DMS153 (cell line): ENCODE measurements at regions not wholly inside any gene's neighbourhood (a gene's known extent, or its start where the extent isn't known, plus 50 kb on each side); places are given as distances from the start of the nearest gene placed in this dataset.
"Not testable (repeated sequence)": the region's sequence is repeated elsewhere in the genome, so short reads cannot be mapped to it uniquely, and the experiment has no call there.

Source experiments
- DNase-seq: peaks from one replicate; lab custom pipeline; 2025; lab: John Stamatoyannopoulos, UW

DNA sequence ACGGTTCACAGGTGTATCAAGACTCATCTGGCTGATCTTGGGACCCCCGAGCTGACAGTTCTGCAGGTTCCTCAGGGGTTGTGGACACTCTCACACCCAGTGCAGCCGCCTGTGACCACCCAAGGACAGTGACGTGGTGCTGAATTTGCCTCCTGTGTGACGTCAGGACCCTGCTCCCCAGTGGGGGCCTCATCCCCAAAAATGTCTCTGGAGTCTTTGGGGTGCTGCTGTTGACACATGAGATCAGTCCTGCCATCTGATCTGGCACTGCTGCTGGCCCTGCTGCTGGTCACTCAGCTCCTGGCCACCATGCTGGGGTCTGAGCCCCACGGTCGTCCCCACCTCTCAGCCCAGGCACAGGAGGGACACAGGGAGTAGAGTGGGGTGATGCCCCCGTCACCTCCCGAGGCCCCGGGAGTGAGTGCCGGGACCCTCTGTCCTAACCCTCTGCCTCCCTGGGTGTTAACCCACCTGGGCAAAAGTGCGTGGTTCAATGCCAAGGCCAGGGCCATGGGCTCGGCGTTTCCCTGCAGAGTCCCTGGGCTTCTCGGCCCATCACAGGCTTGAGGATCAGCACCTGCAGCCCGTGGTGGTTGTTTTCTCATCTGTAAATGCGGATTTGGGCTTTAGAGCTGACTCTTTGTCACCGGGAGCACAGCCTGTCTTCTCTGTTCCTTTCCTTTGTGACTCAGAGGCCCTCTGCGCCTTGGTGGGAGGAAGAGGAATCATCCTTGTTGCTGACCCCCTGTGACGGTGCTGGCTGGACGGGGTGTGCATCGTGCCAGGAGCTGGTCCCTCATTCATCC, 366.0 kb upstream of the SFSWAP start:
- not testable (repeated sequence) for DNase-seq

DNA sequence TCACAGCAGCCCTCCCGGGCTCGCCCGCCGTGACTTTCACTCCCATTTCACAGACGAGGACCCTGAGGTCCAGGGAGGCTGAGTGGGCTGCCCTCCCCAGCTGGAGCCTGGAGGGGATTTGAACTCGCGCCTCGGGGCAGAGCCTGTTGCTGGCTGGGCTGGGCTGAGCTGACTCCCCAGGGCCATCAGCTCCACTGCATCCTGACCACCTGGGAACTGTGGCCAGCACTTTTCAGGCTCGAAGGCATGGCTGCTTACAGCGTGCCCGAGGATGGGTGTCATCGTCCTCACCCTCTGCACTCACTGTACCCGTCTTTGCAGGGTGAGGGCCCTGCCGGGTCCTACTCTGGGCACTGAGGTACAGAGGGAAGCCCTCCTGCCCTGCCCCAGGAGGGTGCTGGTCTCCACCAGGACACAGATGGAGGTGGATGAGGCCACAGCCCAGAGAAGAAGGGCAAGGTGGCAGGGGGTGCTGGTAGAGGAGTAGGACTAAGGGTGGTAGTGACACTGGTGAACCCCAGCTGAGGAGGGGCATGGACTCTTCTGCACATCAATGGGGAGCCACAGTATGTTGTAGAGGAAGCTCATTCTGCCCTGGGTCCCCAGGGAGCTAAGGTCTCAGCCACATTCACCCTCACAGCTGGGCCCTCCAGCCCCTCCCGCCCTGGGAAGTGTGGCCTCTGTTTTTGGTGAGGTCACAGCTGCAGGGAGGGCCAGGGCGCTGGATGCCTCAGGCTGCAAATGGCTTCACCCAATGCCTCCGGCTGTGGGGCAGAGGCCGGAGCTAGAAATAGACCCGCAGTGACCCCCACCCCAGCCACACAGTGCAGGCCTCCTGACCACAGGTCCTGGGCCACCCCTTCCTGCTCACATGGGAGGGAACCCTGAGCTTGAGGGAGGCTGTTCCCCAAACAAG, 365.1 kb upstream of the SFSWAP start:
- no peak for DNase-seq

DNA sequence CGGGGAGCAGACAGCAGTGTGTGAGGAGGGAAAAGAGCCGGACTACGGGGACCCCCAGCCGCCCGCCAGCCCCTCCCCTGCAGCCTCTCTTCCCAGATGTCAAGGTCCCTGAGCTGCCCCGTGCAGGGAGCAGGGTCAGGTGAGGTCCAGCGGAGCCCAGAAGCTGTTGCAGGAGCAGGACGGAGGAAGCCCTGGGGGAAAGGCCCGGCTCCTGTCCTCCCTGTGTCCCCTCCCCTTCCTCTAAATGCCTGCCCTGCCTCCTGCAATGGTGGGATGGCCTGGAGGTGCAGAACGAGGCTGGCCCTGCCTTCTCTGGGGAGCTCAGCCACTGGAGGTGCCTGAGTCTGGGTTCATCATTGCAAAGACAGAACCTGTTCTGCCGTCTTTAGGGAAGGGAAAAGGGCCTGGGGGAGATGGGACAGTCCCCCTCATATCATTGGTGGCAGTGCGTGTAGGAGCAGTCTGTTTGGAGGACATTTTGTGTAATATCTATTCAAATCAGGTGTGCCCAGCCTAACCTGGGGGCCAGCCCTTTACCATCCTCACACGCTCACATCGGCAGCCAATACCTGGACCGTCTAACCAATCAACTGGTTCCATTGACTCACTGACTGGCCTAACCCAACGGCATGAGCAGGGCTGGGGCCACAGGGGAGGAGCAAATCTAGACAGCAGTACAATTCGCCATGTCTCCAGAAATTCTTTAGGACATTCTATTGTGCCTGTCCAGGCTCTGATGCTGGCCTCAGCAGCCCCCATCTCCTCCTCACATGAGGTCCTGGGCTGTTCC, 364.1 kb upstream of the SFSWAP start:
- no peak for DNase-seq

DNA sequence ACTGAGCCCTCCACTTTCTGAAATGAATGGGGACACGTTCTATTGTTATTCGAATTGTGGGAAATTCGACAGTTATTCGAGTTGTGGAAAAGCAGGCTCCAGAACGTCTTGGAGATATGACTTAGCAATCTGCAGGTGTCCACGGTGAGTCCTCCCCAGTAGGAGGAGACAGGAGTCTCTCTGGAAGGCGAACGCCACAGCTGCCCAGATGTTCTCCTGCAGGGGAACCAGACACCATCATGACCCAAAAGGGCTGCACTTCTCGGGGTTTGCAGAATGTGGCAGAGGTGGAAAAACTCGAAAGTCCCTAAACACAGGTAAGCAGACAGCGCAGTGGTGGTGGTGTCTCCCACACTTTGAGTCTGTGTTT, 363.6 kb upstream of the SFSWAP start:
- DNase-seq, result no peak

DNA sequence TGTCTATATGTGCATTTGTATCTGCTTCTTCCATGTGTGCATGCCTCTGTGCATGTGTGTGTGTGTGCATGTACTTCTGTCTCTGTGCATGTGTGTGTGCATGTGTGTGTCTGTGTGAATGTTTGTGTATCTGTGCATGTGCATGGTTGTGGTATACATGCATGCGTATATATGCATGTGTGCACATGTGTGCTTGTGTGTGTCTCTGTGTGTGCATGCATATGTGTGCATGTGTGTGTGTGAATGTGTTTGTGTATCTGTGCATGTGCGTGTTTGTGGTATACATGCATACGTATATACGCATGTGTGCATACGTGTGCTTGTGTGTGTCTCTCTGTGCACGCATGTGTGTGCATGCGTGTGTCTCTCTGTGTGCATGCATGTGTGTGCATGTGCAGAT, 363.2 kb upstream of the SFSWAP start:
- DNase-seq, result no peak

DNA sequence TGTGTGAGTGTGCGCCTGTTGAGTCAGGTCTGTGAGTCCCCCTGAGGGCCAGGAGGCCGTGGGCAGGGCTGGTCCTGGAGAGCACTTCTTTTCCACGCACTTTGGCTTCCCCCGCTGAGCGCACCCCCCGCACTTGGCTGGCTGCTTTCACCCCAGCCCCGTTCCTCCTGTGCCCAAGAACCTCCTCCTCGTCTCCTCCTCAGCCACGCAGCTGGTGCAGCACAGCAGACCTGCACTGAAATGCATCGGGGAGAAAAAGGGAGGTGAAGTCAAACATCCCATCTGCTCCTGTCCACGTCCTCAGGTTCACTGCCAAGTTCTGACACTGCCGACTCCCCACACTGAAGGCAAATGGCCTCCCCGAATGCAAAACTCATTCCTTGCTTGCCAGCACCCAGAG, 362.7 kb upstream of the SFSWAP start:
- DNase-seq, result no peak

DNA sequence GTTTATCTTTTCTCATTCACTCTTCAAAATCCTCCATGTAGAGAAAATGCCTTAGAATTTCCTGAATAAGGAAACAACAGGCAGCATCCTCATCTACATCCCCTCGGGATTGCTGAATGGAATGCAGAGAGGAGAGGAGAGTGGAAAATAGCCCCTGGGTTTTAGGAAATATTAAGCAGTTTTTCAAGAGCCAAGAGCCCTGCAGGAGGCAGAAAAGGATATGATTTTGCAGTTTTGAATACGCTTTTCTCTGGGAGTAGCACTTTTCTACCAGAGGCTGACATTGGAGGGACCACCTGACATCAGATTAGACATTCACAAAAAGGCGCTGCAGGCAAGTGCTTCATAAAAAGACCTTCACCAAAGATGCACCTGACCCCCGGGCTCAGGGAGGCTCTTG, 362.2 kb upstream of the SFSWAP start:
- no peak for DNase-seq

DNA sequence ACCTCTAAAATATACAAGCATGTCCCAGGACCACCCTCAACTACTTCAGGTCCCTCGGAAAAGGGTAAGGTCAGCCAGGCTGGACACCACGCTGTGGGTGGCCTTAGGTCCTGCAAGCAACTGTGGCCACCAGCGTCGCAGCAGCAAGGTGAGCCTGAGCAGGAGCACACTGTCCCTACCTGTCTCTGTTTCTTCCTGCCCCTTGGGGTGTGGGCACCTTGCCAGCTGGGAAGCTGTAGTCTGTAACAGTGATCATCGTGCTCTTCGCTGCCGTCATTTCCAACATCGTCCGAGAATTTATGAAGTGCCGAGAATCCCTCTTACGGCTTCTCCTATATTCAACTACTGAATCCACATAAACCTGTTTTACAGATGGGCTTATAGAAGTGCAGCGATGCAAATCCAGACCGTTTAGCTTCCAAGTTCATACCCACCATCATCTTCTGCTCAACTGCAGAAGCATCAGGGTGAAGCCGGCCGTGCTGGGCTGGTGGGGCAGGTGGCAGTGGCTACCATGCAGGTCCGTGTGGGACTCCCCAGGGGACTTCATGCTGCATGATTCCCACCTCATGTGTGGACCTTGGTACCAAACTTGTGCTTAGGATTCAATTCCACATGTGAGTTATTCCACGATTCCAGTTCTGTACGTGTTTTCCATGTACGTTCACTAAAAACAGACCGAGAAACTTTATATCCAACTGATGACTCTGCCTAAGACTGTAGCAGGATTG, 361.3 kb upstream of the SFSWAP start:
- DNase-seq, result no peak

DNA sequence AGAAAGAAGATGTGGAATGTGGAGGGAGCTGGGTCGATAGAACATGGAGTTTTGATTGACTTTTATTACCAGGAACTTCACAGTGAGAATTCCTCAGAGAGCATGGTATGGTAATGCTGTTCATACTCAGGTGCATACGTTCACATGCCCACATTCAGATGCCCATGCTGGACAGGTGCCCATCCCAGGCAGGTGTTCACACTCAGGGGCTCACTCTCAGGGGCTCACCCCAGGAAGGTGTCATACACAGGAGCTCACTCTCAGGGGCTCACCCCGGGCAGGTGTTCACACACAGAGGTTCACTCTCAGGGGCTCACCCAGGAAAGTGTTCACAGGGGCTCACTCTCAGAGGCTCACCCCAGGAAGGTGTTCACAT, 360.0 kb upstream of the SFSWAP start:
- no peak for DNase-seq

DNA sequence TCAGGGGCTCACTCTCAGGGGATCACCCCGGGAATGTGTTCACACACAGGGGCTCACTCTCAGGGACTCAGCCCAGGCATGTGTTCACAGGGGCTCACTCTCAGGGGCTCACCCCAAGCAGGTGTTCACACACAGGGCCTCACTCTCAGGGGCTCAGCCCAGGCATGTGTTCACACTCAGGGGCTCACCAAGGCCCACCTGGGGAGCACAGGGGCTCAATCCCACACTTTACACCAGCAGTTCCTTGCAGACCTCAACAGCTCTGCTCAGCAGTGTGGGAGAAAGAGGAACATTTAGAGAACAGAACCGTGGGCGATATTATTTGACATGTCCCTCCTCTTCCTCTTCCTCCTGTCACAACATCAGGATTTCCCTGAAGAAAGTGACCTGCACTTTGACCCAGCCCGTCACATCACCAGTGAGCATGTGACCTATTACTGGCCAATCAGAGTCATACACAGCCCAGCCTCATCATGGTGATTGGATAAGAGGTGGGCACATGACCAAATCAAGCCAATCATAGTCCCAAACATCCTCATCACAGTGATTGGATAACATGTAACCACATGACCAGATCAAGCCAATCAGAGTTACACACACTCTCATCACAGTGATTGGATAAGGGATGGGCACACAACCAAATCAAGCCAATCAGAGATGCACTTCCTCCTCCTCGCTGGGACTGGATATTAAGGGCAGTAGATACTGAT, 359.4 kb upstream of the SFSWAP start:
- DNase-seq, result no peak

DNA sequence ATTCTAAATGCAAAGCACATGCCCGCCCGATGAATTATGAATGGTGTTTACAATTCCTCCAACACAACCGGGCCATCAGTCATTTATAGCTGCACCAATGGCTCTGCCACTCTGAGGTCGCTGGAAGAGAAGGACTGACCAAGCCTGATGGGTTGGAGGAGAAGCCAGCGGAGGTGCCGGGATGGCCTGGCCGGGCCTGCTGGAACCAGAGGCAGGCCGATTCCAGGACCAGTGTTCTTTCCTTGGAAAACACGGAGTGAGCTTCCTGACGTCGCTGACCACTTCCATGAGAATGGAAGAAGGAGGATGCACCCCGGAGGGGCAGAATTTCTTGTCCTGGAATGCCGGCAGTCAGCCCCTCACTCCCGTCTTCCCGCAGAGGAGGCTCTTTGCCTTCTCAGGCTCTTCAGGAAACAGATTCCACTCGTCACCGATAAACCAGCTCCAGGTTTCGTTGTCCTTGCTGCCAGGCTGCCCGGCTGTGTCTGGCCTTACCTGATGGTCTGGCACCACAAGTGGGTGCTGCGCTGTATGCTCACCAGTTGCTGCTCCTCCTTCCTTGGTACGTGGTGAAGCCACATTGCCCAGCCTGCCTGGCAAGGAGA, 358.5 kb upstream of the SFSWAP start:
- no peak for DNase-seq

DNA sequence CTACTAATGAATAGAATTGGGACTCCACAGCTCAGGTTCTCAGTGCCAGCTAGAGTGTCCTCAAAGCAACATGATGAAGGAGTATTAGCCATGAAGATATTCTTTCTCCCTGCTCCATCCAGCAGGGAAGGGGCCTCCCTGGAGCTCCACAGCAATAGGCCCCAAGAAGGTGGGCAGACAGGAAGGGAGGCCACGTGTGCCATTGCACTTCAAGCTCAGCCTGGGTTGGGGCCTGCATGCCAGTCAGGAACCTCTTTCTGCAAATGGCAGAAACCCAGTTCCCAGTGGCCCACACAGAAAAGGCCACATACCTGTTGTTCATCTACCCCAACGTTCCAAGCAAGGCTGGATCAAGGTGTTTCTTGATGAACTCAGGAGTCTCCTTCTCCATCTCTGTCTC, 357.5 kb upstream of the SFSWAP start:
- DNase-seq, result no peak

DNA sequence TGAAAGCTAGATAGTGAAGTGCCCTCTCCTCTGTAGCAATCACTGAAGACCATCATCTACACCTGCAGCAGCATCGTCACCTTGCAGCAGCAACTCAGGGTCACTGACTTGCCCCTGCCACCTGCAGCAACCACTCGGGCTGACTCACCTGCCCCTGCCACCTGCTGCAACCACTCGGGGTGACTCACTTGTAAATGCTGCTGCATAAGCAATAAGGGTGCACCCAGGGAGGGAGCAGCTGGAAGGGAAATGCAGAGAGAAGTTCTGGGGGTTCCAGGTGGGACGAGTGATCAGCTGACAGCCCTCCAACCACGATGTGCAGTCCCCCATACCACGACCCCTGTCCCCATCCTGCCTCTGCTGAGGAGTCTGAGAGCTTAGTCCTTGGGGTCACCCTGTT, 357.1 kb upstream of the SFSWAP start:
- DNase-seq, result no peak

DNA sequence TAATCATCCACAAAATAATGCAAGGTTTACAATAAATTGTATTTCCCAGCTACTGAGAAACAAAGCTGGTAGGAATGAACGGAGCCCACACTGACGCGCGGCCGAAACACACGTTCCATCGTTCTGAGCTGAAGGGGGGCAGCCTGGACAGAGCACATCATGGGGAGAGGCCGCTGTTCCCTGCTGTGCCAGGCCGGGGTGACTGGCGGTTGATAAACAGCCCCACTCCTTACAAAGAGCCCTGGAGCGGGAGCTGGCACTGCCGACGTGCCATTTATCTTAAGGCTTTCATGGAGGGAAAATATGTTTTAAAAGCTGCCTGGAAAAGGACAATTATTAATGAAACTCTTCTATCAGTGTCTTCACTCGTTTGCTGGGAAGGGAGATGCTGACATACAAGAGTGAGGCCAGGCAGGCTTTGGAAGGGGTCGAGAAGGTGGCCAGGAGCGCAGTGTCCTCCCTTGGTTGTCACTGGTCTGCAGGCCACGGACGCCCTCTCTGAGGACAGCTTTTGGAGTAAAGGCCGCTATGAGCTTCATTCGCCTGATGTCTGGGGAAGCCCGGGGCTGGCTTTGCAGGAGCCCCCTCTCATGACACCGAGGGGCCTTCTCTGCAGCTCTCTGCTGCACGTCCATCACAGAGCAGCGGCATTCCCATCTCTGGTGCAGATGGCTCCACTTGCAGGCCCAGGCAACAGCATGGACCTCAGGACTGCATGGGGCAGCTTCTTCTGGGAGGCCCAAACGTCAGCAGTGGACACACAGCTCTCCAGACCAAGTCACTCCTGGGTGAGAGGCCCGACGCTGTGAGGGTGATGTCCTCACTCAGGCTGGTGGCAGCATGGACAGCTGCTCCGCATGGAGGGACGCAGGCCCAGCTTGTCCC, 355.3 kb upstream of the SFSWAP start:
- DNase-seq, result no peak

DNA sequence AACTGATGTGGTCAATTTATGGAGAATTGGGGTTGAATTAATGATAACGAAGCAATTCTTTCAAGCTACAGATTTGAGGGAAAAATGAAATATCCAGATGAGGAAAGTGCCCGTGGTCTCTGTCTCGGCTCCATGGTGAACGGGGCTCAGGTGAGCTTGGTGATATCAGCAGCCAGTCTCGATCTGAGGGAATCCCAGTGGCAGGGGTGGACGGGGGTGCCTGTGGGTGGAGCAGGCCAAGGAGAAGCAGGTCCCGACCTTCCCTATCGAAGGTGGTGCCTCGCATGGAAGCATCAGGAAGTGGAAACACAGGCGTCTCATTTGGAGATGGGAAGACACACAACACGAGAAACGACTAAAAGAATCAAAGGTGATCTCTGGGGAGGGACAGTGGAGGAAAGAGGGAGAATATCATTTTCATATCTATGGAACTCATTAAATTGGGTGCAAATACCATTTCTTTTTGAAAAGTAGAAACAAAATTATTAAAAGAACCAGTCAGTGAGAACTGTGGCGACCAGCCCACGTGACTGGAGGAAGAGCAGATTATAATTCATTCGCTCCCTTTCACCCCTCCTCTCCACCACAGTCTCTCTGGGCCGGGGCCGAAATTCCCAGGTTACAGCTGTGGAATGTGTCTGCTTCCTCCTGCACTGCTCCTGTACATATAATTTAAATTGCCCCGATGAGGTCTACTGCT, 354.3 kb upstream of the SFSWAP start:
- DNase-seq, result no peak

DNA sequence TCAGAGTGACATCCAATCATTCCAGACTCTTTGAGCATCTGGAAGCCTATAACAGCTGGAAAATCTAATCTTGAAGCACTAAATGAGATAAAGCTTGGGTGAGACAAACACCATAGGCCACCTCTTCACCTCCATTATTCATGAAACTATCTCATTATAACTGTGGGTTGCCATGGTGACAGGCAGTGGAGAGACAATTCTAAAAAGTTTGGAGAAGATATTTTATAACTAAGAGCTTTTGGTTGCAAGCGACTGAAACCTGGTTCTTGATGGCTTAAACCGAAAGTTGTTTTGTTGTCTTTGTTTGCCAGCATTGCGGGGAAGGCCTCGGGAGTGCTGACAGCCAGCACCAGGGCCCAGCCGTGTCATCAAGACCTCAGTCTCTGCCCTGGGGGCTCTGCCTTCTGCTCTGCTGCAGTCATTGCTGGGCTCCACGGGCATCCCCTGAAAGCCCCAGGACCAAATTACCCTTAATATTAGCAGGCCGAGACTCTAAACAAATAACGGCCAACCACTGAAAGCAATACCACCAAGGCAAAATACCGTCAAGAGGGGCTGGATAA, 353.6 kb upstream of the SFSWAP start:
- no peak for DNase-seq

DNA sequence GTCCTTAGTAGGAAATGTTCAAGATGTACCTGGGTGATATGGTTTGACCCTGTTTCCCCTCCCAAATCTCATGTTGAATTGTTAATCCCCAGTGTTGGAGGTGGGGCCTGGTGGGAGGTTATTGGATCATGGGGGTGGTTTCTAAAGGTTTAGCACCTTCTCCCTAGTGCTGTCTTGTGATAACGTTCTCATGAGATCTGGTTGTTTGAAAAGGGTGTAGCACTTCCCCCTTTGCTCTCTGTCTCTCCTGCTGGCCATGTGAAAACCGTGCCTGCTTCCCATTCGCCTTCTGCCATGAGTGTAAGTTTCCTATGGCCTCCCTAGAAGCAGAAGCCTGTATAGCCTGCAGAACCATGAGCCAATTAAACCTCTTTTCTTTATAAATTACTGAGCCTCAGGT, 353.0 kb upstream of the SFSWAP start:
- DNase-seq, result no peak

DNA sequence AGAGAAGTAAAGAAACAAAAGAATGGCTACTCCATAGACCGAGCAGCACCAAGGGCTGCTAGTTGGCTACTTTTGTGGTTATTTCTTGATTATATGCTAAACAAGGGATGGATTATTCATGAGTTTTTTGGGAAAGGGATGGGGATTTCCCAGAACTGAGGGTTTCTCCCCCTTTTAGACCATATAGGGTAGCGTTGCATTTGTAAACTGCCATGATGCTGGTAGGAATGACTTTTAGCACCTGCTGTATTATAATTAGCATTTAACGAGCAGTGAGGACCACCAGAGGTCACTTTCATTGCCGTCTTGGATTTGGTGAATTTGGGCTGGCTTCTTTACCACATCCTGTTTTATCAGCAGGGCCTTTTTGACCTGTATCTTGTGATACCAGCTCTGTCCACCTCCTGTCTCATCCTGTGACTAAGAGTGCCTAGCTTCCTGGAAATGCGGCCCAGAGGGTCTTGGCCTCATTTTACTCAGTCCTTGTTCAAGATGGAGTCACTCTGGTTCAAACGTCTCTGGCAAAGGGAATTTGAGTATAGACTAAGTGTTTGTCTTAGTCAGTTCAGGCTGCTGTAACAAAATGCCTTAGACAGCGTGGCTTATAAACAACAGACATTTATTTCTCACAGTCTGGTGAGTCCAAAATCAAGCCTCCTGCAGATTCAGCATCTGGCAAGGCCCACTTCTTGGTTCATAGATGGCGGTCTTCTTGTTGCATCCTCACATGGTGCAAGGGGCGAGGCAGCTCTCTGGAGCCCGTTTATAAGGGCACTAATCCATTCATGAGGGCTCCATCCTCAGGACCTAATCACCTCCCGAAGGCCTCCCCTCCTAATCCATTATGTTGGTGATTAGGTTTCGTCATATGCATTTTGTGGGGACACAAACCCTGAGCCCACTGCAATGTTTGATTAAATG, 348.3 kb upstream of the SFSWAP start:
- no peak for DNase-seq
